Head of caudate nucleus (tissue), 42 donors: ENCODE measurements at regions not wholly inside any gene's neighbourhood (a gene's known extent, or its start where the extent isn't known, plus 50 kb on each side); places are given as distances from the start of the nearest gene placed in this dataset.
A peak's percentile ranks its signal among the peaks of the same experiment; 100 is the strongest.
"Not testable (repeated sequence)": the region's sequence is repeated elsewhere in the genome, so short reads cannot be mapped to it uniquely, and the experiment has no call there.

Experiments used
- DNase-seq, 42 donors: peaks; one replicate each; pipeline versions ENCODE4 v3.0.0 to v3.0.0-alpha.2; 2020 to 2021; ENCODE audit warnings: mixed read lengths in 7 of 42
- intact Hi-C: fragments of 100-400 bp; cut with DNase I; formaldehyde crosslinking; loops from one replicate; pipeline ENCODE4 v1.15.0; 2022

DNA sequence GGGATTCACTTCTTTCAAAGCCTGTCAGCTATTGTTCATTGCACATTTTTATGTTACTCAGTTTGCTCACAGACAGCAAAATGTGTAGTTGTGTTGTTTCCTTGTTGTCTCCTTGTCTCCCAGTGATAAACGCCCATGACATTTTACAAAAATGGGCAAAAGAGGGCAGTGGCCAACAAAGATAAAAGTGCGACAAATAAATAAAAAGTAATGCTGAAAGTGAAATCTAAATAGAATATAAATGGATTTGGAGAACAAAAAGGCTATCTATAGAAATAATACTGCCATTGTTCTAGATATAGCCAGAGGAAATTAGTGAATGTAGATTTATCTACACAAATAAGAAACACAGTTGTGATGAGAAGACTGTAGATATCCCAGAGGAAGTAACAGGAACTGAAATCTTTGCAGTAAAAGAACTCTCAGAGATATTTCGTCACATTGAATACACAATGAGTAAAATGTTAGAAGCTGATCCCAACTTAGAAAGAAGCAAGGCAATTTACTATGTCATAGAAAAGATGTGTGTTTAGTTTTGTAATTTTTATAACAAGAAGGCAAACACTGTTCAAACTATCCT, 1186.2 kb upstream of the FAM98A start:
- intact Hi-C loops, result no loop called here
- DNase-seq, result peak in 1 of 42 donors; percentile 8

DNA sequence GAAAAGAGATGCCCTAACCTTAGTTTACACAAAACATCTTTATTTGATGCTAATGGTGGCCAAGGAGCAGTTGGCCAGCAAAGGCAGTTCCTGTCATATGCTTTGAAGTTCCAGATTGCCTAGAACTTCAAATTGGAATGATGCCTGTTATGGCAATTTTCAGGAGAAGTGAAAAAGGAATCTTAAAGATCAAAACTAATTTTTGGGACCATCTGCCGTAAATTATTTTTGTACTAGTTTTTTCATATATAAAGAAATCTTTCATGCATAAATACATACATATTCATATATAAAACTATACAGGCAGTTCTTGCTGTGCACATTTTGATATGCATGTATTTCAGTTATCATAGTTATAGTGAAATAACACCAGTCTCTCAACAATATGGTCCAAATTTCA, 1185.6 kb upstream of the FAM98A start:
- intact Hi-C loops, result no loop called here
- no peak for DNase-seq

DNA sequence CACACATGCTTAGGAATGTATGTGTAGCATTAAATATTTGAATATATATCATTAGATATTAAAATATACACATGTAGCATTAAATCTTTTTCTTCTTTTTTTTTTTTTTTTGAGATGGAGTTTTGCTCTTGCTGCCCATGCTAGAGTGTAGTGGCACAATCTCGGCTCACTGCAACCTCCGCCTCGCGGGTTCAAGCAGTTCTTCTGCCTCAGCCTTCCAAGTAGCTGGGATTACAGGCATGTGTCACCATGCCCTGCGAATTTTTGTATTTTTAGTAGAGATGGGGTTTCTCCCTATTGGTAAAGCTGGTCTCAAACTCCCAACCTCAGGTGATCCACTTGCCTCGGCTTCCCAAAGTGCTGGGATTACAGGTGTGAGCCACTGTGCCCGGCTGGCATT, 1151.6 kb upstream of the FAM98A start:
- intact Hi-C loops, result not testable (repeated sequence)

DNA sequence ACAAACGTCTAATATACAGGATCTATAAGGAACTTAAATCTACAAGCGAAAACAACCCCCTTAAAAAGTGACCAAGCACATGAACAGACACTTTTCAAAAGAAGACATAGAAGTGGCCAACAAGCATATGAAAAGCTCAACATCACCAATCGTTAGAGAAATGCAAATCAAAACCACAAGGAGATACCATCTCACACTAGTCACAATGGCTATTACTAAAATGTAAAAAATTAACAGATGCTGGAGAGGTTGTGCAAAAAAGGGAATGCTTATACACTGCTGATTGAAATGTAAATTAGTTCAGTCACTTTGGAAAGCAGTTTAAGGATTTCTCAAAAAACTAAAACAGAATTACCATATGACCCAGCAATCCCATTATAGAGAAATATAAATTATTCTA, 1148.5 kb upstream of the FAM98A start:
- intact Hi-C loops, result no loop called here
- DNase-seq, result no peak

More for the DNA sequence above, 1151.6 kb upstream of the FAM98A start:
- DNase-seq, result not testable (repeated sequence)

DNA sequence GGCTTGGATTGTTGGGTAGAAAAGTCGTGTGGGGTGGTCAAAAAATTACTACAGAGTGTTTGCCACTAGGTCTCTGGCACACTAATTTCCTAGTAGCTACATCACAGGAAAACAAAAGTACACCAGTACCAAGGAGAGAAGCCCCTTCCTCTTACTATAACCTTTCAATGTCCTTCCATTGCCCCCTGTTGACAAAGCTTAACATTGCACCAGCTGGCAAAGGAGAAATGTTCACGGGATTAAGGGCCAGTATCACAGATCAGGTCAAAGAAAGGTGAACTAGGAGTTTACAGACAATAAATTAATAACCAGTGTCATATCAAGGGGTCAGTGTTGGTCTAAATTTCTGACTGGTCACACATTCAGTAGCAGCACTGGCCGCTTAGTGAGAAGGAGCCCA, 1139.6 kb upstream of the FAM98A start:
- DNase-seq, result no peak
- intact Hi-C loops, result no loop called here

DNA sequence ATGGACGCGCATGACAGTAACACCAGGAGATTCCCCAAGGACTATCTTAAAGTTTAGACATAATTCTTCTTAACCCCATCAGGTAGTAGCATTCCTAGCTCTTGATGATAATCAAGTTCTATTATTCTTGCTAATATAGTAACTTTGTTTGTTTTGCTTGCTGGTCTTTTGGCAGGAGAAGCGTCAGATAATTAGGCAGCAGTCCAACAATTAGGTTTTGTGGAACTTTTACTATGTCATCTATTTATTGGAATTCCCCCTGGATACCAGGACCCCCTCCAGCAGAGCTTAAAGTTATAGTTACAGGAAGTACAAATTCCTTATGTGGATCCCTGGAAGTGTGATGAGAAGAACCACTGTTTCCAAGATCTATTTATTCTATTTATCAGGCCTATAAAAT, 1138.0 kb upstream of the FAM98A start:
- intact Hi-C loops, result no loop called here

DNA sequence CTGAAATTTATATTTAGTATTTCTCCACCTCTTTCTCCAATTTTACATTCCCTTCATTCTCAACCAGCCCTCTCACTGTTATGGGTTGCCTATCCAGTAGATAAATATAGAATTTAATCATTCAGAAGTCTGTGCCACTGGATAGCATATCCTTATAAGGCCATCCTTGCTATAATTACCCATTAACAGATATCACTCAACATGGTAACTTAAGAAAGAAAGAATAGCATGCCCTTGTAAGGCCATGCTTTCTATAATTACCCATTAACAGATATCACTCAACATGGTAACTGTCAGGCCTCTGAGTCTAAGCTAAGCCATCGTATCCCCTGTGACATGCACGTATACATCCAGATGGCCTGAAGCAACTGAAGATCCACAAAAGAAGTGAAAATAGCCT, 1137.4 kb upstream of the FAM98A start:
- intact Hi-C loops, result no loop called here
- no peak for DNase-seq

More for the DNA sequence above, 1138.0 kb upstream of the FAM98A start:
- DNase-seq, result no peak

DNA sequence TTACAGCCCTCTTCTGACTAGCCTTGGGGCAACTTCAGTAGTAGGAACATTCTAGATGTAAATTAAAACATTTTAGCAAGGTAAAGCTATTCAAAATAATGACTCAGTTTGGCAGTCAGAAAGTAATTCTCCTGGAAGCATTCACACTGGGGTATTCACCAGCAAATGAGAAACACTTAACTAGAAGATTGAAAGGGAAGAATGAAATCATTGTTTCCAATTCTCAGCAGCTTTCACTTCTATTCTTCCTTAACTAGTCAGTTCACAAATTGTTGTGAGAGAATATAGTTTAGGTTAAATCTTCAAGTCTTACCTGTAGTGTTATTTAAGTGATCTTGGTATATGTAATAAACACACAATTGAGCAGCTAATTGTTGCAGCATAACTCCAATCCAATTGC, 1135.6 kb upstream of the FAM98A start:
- DNase-seq, result no peak
- intact Hi-C loops, result no loop called here

DNA sequence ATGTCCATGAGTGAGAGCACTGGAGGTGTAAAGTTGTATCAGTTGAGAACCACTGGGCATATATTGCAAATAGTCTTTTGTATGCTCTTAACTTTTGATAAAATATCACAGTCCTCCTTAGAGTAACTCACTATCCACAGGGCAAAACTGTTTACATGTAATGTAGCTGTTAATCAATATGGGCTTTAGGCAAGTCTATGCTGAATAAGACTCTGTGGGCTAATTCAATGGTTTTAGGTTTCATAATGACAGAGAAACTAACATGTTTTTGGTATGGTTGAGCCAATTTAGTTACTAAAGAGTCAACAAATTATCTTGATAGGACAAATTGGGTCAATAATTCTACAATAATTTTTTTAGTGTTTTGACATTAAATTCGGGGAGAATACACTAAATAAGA, 1134.9 kb upstream of the FAM98A start:
- intact Hi-C loops, result no loop called here
- no peak for DNase-seq

DNA sequence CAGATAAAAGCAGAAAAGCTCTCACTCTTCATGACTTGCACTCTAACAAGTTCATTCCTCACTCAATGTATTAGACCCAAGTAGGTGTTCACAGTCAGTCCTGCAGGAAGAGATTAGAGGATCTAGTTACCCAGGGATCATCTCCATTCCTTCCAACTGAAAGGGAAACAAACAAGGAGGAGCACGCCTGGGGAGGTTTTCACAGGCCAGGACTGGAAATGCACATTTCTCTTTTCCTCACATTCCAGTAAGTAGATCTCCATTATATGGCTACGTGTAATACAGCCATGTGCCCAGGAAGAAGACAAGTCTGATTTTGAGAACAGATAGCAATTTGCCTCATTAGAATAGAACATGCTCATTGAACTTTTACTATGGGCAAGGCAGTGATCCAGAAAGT, 1132.2 kb upstream of the FAM98A start:
- intact Hi-C loops, result no loop called here
- no peak for DNase-seq

DNA sequence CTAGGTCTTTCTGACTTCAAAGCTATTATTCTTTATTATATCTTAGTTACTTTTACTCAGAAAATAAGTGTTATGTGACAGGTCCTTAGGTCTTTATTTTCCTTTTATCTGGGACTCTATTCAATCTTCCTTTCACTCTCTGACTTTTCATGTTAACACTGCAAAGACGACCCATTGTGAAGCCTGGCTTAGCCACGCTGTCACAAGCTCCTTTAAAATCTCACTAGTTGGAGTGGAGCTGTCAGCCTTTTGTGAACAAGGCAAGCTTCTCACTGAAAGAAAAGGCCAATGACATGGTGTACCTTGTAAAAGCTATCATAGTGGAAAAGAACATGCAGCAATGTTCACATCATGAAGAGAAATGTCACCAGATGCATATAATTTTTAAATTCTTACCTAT, 1130.7 kb upstream of the FAM98A start:
- intact Hi-C loops, result no loop called here
- no peak for DNase-seq

DNA sequence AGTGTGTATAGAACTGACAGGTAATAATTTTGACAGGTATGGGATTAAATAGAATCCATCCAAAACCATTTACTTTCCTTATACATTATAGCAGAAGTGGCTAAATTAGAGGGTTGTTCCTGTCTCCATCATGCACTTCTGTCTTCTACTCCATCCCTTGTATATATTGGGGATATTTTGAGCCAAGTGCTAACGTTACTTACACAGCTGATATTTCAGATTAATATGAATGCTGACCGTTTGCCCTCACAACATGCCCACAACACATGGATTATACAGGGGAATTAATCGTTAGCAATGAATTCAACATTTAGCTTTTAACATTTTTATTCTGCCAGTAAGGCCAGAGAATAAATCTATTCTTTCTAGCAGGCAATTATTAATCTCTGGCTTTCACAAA, 1125.0 kb upstream of the FAM98A start:
- intact Hi-C loops, result no loop called here
- DNase-seq, result no peak

DNA sequence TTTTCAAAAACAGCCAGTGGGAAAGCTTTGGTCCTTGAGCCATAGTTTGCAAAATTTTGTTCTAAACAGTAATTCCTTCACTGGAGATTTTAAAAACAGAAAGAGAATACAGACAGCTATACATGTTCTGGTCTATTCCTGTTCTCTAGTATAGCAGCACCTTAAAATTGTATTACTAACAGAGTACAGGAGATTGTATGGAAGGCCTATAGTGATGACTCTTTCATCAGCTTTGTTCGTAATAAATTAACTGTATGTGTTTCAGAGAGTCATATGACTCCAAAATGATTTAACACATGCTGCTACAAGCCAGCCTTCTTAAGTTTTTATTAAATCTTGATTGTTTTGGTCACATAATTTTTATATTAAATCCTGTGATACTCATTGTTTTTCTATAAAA, 1124.6 kb upstream of the FAM98A start:
- no peak for DNase-seq
- intact Hi-C loops, result no loop called here

DNA sequence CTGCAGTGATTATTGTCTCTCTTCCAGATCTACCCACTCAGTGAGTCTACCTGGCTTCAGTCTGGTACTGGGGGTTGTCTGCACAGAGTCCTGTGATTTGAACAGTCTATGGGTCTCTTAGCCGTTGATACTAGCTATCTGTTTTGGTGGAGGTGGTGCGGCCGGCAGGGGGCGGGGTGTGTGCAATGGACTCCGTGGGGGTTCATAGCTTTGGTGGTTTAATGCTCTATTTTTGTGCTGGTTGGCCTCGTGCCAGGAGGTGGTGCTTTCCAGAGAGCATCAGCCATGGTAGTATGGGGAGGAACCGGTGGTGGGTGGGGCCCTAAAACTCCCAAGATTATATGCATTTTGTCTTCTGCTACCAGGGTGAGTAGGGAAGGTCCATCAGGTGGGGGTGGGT, 1120.1 kb upstream of the FAM98A start:
- DNase-seq, result no peak
- intact Hi-C loops, result no loop called here

DNA sequence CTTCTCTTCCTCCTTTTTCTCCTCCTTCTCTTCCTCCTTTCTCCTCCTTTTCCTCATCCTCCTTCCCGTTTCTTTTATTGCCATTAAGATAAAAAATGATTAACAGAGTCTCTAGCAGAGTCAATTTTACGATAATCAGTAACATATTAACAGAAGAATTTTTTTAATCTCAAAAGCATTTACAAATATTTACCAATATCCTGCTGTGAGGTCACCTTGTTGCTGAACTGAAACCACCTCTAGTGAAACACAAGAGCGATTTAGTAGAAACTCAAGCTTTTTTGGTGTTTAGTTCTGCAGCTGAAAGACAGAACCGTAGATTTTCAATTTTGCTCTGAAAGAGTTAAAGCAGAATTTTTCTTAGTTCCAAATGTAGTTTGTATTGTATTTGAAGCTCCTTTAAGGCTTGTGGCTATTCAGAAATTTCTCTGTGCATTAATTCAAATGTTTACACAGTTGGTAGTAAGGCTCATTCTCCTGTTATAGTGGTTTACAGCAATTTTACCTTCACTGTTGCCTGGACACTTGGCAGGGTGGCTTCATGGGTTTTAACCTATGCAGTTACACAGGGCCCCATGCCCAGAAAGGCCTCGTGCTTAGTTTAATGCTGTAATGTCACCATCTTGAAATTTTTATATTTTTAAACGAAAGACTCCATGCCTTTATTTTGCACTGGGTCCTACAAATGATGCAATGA, 1106.6 kb upstream of the FAM98A start:
- DNase-seq, result no peak
- intact Hi-C loops, result no loop called here

DNA sequence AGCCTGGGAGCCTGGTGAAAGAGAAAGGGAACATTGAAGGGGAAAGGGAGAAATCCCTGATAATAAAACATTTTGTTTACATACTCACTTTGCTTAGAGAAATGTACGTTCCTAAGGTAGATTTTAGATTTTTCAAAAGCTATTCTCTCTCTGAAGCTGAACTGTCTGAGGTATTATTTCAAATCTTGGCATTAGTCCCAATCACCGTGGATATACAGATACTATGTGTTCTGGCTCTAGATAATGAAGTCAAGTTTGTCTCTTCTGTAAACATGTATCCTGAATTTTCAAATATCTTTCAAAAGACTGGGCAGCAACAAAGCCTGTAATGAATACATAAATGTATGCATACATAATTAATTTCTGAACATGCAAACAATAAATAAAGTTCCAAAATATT, 1104.2 kb upstream of the FAM98A start:
- DNase-seq, result no peak
- intact Hi-C loops, result no loop called here

DNA sequence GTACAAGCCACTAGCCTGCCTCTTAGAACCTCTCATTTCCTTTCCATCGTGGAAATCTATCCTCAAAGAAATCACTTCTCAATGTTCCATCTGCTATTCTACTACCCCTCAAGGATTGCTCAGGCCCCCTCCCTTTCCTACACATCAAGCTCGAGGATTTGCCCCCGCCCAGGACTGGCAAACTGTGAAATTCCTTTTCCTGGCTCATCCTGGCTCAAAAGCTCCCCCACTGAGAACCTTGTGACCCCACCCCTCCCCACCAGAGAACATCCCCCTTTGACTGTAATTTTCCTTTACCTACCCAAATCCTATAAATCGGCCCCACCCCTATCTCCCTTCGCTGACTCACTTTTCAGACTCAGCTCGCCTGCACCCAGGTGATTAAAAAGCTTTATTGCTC, 1103.3 kb upstream of the FAM98A start:
- DNase-seq, intact Hi-C loops: not testable (repeated sequence)

DNA sequence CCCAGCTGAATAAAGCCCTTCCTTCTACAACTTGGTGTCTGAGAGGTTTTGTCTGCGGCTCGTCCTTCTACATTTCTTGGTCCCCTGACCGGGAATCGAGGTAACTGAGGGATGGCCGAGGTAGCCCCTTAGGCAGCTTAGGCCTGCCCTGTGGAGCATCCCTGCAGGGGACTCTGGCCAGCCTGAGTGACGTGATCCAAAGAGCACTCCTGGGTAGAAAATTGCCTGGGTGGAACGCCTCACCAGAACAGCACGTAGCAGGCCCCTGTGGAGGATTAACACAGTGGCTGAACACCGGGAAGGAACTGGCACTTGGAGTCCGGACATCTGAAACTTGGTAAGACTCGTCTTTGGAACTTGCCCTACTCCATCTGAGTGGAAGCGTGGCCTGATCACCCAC, 1078.5 kb upstream of the FAM98A start:
- intact Hi-C loops, result not testable (repeated sequence)

DNA sequence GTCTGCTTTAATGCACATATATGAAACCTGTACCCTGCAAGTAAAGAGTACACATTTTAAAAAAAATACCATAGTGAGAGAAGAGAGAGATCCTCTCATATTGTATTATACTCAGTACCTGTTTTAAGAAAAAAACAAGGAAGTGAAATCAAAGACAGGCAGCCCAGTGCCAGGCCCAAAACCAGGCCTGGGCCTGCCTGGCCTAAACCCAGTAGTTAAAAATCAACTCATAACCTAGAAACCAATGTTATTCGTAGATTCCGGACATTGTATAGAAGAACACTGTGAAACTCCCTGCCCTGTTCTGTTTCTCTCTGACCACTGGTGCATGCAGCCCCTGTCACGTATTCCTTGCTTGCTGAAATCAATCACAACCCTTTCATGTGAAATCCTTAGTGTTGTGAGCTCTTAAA, 1078.0 kb upstream of the FAM98A start:
- not testable (repeated sequence) for DNase-seq

More for the DNA sequence above, 1078.5 kb upstream of the FAM98A start:
- DNase-seq, result not testable (repeated sequence)

DNA sequence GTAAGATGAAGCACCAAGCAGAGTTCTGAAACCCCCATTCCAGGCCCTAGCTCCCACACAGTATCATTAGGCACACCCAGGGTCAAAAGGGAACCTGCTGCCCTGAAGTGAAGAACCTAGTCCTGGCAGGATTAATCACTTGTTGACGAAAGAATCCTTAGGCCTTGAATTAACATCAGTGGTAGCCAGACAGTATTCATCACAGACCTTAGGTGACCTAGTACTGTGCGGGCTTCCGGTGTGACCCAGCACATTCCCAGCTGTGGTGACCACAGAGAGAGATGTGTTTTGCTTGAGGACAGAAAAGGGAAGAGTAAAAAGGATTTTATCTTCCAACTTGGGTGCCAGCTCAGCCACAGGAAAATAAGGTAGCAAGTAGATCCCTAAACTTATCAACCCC, 1071.4 kb upstream of the FAM98A start:
- no peak for DNase-seq
- intact Hi-C loops, result no loop called here

More for the DNA sequence above, 1078.0 kb upstream of the FAM98A start:
- intact Hi-C loops, result not testable (repeated sequence)

DNA sequence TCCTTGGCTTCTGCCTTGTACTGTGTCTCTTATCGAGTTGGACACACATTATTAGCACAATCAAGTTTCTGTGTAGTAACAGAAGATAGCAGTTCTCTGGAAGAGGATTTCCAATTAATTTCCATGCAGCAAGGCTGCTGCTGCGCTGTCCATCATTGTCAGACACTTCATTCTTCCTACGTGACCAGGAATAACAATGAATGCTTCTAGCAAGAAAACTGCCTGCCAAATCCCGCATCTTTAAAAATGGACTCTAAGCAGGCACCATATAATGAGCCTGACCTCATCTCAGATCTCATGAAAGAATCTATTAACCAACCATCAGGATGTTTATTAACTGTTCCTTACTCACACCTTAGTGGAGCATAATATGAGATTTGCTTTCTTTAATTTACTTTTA, 1067.7 kb upstream of the FAM98A start:
- intact Hi-C loops, result no loop called here
- no peak for DNase-seq
